ENCODE measurements at regions not wholly inside any gene's neighbourhood (a gene's known extent, or its start where the extent isn't known, plus 50 kb on each side); places are given as distances from the start of the nearest gene placed in this dataset.

DNA sequence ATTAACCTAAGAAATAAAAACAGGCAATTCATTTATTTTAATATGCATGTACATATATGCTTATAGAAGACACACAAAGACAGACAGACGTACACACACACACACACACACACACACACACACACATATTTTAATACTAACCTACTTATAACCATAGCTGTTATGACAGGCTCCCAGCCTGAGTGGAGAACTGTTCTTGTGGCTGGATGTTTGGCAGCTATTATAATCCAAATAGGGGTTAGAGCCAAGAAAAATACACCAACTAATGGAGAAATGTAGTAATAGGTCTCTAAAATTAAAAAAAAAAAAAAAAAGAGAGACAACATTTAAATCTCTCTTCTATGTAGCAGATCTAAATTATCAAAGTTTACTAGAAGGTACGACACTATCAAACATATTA lies 91.8 kb downstream of the SLC41A2 start:
- Histone ChIP-seq H3K79me1 (ENCODE audit: low read depth, low read length) (no peaks in the 10 kb centered on the region), H2BK5ac (ENCODE audit: low read depth, low read length) (no peak overlapping the region), H3K27me3 (replicated peaks in 1 of 4; ENCODE audit: control insufficient read depth in 3 of 4, extremely low read depth in 1 of 4, insufficient read depth in 3 of 4, low read length in 3 of 4) (no peaks in the 10 kb centered on the region), H3K18ac (ENCODE audit: extremely low read depth, low read length) (no peak overlapping the region), H2BK20ac (ENCODE audit: low read length) (no peak overlapping the region), H3K9ac (replicated peaks in 1 of 4; ENCODE audit: extremely low read depth in 1 of 4, low read depth in 3 of 4, low read length in 3 of 4) (no peak overlapping the region), H3K23me2 (ENCODE audit: low read depth, low read length) (no peaks in the 10 kb centered on the region), H2BK120ac (replicated peaks; ENCODE audit: low read depth, low read length) (no peak overlapping the region), H2BK12ac (ENCODE audit: low read depth, low read length) (no peak overlapping the region), H4K91ac (replicated peaks; ENCODE audit: insufficient read length, low read length) (no peak overlapping the region), H2AK5ac (ENCODE audit: low read depth, low read length) (no peak overlapping the region), H3K4me1 (replicated peaks in 1 of 4; ENCODE audit: control insufficient read depth in 3 of 4, insufficient read depth in 4 of 4, low read length in 3 of 4) (no peaks in the 10 kb centered on the region), H3K9me3 (ENCODE audit: insufficient read depth in 2 of 2, low read depth in 1 of 2, low read length in 1 of 2) (no peaks in the 10 kb centered on the region), H3K14ac (ENCODE audit: insufficient read length) (no peak overlapping the region), H3K23ac (ENCODE audit: insufficient read length) (no peak overlapping the region), H4K20me1 (replicated peaks in 1 of 2; ENCODE audit: control insufficient read depth in 1 of 2, insufficient read depth in 2 of 2, low read length in 2 of 2) (no peaks in the 10 kb centered on the region), H2BK15ac (ENCODE audit: low read length) (no peak overlapping the region), H3K79me2 (ENCODE audit: control insufficient read depth in 1 of 2, insufficient read depth in 2 of 2, low read length in 2 of 2) (no peaks in the 10 kb centered on the region), H2AFZ (ENCODE audit: low read length) (no peak overlapping the region), H3K4me3 (ENCODE audit: extremely low read depth in 1 of 4, insufficient read depth in 2 of 4, low read depth in 3 of 4, low read length in 4 of 4) (no peak overlapping the region), H3K56ac (replicated peaks; ENCODE audit: insufficient read length, low read depth, low read length) (no peak overlapping the region), H3K4ac (replicated peaks; ENCODE audit: insufficient read length, low read depth, low read length) (no peak overlapping the region), H4K5ac (ENCODE audit: insufficient read length, low read depth, low read length) (no peak overlapping the region), H3K27ac (ENCODE audit: low read depth, low read length) (no peak overlapping the region), H3K36me3 (ENCODE audit: control insufficient read depth in 2 of 4, insufficient read depth in 4 of 4, low read length in 3 of 4) (no peaks in the 10 kb centered on the region), H4K8ac (ENCODE audit: extremely low read depth, insufficient read depth, low read length) (no peak overlapping the region), H3K4me2 (ENCODE audit: insufficient read depth in 1 of 2, low read depth in 2 of 2, low read length in 2 of 2) (no peak overlapping the region)
- DNase-seq (ENCODE audit: low read depth in 1 of 2, low spot score in 2 of 2) (no peak), FAIRE-seq (no peak)
- ChIA-PET POLR2A (ENCODE audit: partially characterized antibody) (no interaction called here), CTCF (ENCODE audit: partially characterized antibody) (interaction anchor here (0.6 to 1.3 kb wide), 2 partner anchors 15 to 132 kb away, joined by 3 read pairs; no protein-coding TSS in a partner anchor)
- WGBS, 2 experiments (ENCODE audit: extremely low coverage in 1 of 2, insufficient coverage in 1 of 2, insufficient read length in 1 of 2, insufficient replicate concordance in 2 of 2, low coverage in 1 of 2, low lambda C conversion rate in 2 of 2, missing lambda C conversion rate in 1 of 2) = 87% methylated on average over 2 of the region's 2 CpGs; no CpG with 5 or more reads in 1 of the 2 experiments
- TF ChIP-seq SP1 (IDR thresholded peaks at IDR 0.05; ENCODE audit: low read depth, low read length) (no peak), CHD2 (IDR thresholded peaks at IDR 0.05; ENCODE audit: low read length) (no peak), POLR2AphosphoS5 (IDR thresholded peaks at IDR 0.05; ENCODE audit: low read depth, low read length) (no peak), CBX5 (IDR thresholded peaks at IDR 0.05; ENCODE audit: low read depth, low read length) (no peak), ASH2L (IDR thresholded peaks at IDR 0.05; ENCODE audit: low read length) (no peak), E2F6 (IDR thresholded peaks at IDR 0.05) (no peak), SIN3A (conservative IDR thresholded peaks at IDR 0.05 in 1 of 2, IDR thresholded peaks at IDR 0.05 in 1 of 2; ENCODE audit: low read depth in 1 of 2, low read length in 2 of 2) (no peak), ZNF274 (IDR thresholded peaks at IDR 0.05; ENCODE audit: borderline replicate concordance, extremely low read depth, low read length) (no peak), SIRT6 (IDR thresholded peaks at IDR 0.05; ENCODE audit: low read length) (no peak), CEBPB (IDR thresholded peaks at IDR 0.05; ENCODE audit: low read depth, low read length) (no peak)

Measured in H1 (cell line).